Right lobe of liver (tissue), 4 donors: ENCODE measurements at regions not wholly inside any gene's neighbourhood (a gene's known extent, or its start where the extent isn't known, plus 50 kb on each side); places are given as distances from the start of the nearest gene placed in this dataset.

Experiments
- POLR2A ChIP-seq: fragments of 450-650 bp; IDR thresholded peaks from one replicate; pipeline ENCODE4 v1.6.1; 2017; ENCODE audit warnings: antibody characterized with exemption, mild to moderate bottlenecking
- TF ChIP-seq, protein P1 (sequence below), 4 donors: fragments of 200-600 bp in 3 of 4; fragments of 450-650 bp in 1 of 4; IDR thresholded peaks; one replicate each; pipeline versions ENCODE4 v1.5.1 to v1.8.0; 2016 to 2022; ENCODE audit warnings: antibody characterized with exemption in 4 of 4, mild to moderate bottlenecking in 2 of 4
- donor health status: DM: no; HTN: no; CAD: no.
- donor health status: DM: no; HTN: no; CAD: no.
- donor health status: DM: no; HTN: yes; CAD: no.

DNA sequence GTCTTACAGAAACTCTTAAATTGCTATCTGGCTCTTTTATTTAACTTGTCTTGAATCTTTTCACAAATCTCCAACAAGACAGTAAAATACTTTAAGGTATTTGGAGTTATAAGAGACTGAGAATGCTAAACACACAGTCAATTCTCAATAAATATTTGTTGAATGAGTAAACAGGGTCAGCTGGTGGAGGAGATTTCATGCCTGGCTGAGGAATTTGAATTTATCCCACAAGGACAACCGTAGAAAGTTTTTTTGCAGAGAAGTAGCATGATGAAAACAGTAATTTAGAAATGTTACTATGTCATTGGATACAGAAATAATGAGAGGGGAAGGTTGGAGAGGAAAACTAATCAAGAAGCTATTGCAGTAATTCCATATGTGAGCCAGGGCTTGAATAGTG, 1223.7 kb downstream of the PCDH17 start:
- TF ChIP-seq, protein P1, sequence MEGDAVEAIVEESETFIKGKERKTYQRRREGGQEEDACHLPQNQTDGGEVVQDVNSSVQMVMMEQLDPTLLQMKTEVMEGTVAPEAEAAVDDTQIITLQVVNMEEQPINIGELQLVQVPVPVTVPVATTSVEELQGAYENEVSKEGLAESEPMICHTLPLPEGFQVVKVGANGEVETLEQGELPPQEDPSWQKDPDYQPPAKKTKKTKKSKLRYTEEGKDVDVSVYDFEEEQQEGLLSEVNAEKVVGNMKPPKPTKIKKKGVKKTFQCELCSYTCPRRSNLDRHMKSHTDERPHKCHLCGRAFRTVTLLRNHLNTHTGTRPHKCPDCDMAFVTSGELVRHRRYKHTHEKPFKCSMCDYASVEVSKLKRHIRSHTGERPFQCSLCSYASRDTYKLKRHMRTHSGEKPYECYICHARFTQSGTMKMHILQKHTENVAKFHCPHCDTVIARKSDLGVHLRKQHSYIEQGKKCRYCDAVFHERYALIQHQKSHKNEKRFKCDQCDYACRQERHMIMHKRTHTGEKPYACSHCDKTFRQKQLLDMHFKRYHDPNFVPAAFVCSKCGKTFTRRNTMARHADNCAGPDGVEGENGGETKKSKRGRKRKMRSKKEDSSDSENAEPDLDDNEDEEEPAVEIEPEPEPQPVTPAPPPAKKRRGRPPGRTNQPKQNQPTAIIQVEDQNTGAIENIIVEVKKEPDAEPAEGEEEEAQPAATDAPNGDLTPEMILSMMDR (IDR thresholded peaks at IDR 0.05): no peak
- no peak for TF ChIP-seq POLR2A
